GM21526 (cell line): ENCODE measurements at regions not wholly inside any gene's neighbourhood (a gene's known extent, or its start where the extent isn't known, plus 50 kb on each side); places are given as distances from the start of the nearest gene placed in this dataset.

ENCODE experiments used
- ATAC-seq: cut with Tn5 transposase; IDR thresholded peaks from one replicate; pipeline ENCODE4 v1.9.1; 2021; ENCODE audit warnings: moderate library complexity; ENCODE audit not compliant: unreplicated experiment, low FRiP score

GRCh38 chr18:65025756-65026155, 725.1 kb upstream of the CDH7 start:
- no peak for ATAC-seq

- no peak for ATAC-seq
Observed at GRCh38 chr18:65021021-65021420, 729.8 kb upstream of the CDH7 start.

GRCh38 chr18:65018184-65018583, 732.6 kb upstream of the CDH7 start:
- no peak for ATAC-seq

GRCh38 chr18:65017372-65017760, 733.4 kb upstream of the CDH7 start:
- no peak for ATAC-seq

GRCh38 chr18:65016631-65017371, 734.0 kb upstream of the CDH7 start:
- ATAC-seq, result no peak

GRCh38 chr18:64994370-64994769, 756.4 kb upstream of the CDH7 start:
- no peak for ATAC-seq

GRCh38 chr18:64993695-64994094, 757.1 kb upstream of the CDH7 start:
- ATAC-seq, result no peak

- ATAC-seq, result no peak
Observed at GRCh38 chr18:64992654-64993053, 758.2 kb upstream of the CDH7 start.

GRCh38 chr18:64991102-64991501, 759.7 kb upstream of the CDH7 start:
- ATAC-seq, result no peak

GRCh38 chr18:64986906-64987495, 763.8 kb upstream of the CDH7 start:
- ATAC-seq, result no peak

- ATAC-seq, result no peak
Observed at GRCh38 chr18:64983497-64984238, 767.1 kb upstream of the CDH7 start.

- ATAC-seq, result no peak
Observed at GRCh38 chr18:64982414-64983055, 768.3 kb upstream of the CDH7 start.

- ATAC-seq, result no peak
Observed at GRCh38 chr18:64981915-64982314, 768.9 kb upstream of the CDH7 start.

- ATAC-seq, result no peak
Observed at GRCh38 chr18:64979791-64980190, 771.0 kb upstream of the CDH7 start.

- ATAC-seq, result no peak
Observed at GRCh38 chr18:64974391-64975125, 776.3 kb upstream of the CDH7 start.

GRCh38 chr18:64972545-64972944, 778.3 kb upstream of the CDH7 start:
- ATAC-seq, result no peak

- ATAC-seq, result no peak
Observed at GRCh38 chr18:64966667-64967066, 784.1 kb upstream of the CDH7 start.

GRCh38 chr18:64956465-64956864, 794.3 kb upstream of the CDH7 start:
- ATAC-seq, result no peak

- no peak for ATAC-seq
Observed at GRCh38 chr18:64949885-64950284, 800.9 kb upstream of the CDH7 start.

- no peak for ATAC-seq
Observed at GRCh38 chr18:64936671-64937070, 787.8 kb upstream of the LINC00305 start.

GRCh38 chr18:64929036-64929435, 780.1 kb upstream of the LINC00305 start:
- ATAC-seq, result no peak
